NK-92 treated with Interleukin-12 subunit alpha and Interleukin-12 subunit beta, amount 100 ng/mL, for 24 hours (cell line): ENCODE measurements at regions not wholly inside any gene's neighbourhood (a gene's known extent, or its start where the extent isn't known, plus 50 kb on each side); places are given as distances from the start of the nearest gene placed in this dataset.
"Not testable (repeated sequence)": the region's sequence is repeated elsewhere in the genome, so short reads cannot be mapped to it uniquely, and the experiment has no call there.

Experiments
- DNase-seq: peaks from one replicate; lab custom pipeline; 2025; lab: John Stamatoyannopoulos, UW

GRCh38 chr10:101280511-101280910 lies 51.2 kb upstream of the LBX1 start:
- no peak for DNase-seq

DNA sequence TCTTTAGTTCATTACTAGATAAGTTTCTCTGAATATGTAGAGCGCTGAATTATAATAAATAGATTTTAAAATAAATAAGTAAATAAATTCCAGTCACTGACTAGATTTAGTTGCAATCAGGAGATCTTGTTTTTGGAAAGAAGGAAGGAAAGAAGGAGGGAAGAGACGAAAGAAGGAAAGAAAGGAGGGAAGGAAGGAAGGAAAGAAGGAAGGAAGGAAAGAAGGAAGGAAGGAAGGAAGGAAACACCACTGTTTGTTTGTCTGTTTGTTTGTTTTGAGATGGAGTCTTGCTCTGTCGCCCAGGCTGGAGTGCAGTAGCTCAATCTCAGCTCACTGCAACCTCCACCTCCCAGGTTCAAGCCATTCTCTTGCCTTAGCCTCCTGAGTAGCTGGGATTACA lies 51.7 kb upstream of the LBX1 start:
- DNase-seq = not testable (repeated sequence)

- no peak for DNase-seq
These were observed 53.7 kb upstream of the LBX1 start for GRCh38 chr10:101282947-101283346.

DNA sequence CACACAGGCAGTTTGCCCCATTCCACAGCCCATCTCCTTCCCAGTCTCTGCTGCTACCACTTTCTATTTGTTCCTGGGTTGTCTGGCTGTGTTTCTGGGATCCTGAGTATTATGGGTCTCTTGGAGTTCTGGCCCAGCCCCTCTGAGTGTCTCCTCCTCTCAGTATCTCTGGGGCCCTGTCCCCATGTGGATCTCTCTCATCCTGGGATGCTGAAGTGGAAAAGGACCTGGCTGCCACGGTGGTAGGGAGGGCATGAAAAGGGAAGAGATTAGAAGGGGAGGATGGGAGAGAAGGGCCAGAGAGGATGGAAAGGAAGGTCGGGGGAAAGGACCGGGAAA lies 54.5 kb upstream of the LBX1 start:
- DNase-seq = no peak

GRCh38 chr10:101284101-101284743 lies 55.0 kb upstream of the LBX1 start:
- no peak for DNase-seq

- no peak for DNase-seq
These were observed 55.6 kb upstream of the LBX1 start for GRCh38 chr10:101284744-101285463.

- no peak for DNase-seq
These were observed 56.3 kb upstream of the LBX1 start for GRCh38 chr10:101285519-101286070.

- DNase-seq = no peak
These were observed 57.2 kb upstream of the LBX1 start for GRCh38 chr10:101286248-101287046.

- no peak for DNase-seq
These were observed 58.1 kb upstream of the LBX1 start for GRCh38 chr10:101287183-101287996.

- DNase-seq = no peak
These were observed 58.9 kb upstream of the LBX1 start for GRCh38 chr10:101287997-101288635.

DNA sequence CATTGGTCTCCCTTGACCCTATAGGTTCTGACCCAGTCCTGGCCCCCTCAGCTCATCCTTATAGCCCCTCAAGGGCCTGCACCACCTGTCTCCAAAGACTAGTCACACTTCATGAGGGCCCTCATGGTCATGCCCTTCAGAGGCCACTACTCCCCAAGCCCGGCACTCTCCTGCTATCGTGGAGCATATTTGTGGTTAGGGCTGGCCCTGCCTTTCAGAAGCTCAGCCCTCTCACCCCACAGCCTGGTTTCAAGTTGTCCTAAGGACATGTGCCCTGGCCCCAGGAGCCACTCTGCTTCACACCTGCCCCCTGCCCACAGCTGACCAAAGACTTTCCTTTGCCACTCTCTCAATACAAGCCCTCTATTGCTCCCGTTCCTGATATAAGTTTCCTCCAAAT lies 60.3 kb upstream of the LBX1 start:
- no peak for DNase-seq

DNA sequence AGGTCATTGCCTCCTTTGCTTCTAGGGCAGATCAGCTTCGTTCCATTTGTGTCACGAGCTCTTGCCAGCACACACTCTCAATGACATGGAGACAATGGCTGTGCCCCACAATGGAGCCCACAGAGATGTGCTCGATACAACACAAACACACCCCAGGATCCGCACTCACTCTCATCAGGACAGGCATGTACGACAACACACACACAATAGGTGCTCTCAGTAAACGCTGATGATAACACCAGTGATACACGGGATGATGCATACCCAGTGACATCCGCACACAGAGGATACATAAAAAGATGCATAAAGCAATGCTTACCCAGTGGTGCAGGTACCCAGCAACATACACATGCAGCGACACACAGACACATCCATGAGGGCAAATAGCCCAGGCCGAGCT lies 61.2 kb upstream of the LBX1 start:
- DNase-seq = no peak

- DNase-seq = no peak
These were observed 61.6 kb upstream of the LBX1 start for GRCh38 chr10:101290881-101291280.

- no peak for DNase-seq
These were observed 62.3 kb upstream of the LBX1 start for GRCh38 chr10:101291331-101292193.

GRCh38 chr10:101292194-101293006 lies 61.6 kb upstream of the BTRC start:
- DNase-seq = no peak

- DNase-seq = no peak
These were observed 60.8 kb upstream of the BTRC start for GRCh38 chr10:101293007-101293723.

DNA sequence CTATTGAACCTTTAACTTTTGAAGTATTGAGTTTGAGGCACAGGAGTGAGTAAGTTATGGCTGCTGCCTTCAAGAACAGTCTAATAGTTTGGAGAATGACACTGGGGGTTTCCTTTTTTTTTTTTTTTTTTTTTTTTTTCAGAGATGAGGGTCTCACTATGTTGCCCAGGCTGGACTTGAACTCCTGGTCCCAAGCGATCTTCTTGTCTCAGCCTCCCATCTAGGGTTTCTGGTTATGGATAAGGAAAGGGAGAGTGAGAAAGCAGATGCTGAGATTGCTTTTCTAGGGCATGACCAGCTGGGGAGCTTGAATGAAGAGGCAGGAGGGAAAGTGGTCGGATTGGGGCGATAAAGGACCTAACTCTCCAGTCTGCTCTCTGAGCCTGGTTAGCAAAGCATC lies 59.9 kb upstream of the BTRC start:
- no peak for DNase-seq

DNA sequence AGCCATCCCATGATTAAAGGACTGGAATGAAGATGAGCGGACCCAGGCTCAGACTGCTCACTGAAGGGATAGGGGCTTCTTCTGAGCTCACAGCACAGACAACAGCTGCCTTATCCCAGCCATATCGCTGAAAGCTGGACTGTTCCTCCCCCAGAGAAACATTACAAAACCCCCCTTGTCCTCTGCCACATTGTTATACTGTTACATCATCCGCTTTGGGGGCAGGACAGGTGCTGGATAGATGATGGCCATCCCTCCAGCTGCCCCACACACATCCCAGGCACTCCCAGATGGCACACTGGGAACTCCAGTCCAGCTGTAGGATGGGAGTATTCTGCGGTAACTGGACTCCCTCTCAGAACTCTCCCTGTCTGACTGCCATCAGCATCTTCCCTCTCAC lies 58.7 kb upstream of the BTRC start:
- DNase-seq = no peak

GRCh38 chr10:101297901-101298486 lies 56.0 kb upstream of the BTRC start:
- peak; percentile 5 for DNase-seq
